GM20431 (cell line): ENCODE measurements at regions not wholly inside any gene's neighbourhood (a gene's known extent, or its start where the extent isn't known, plus 50 kb on each side); places are given as distances from the start of the nearest gene placed in this dataset.

Experiments used
- in situ Hi-C: fragments of 300-500 bp; cut with MseI, MboI; formaldehyde crosslinking; loops from one replicate; pipeline ENCODE4 v1.15.0; 2020; ENCODE audit warnings: low sequenced_read_pairs; ENCODE audit not compliant: unreplicated experiment

GRCh38 chr7:45495618-45496017 lies 78.5 kb upstream of the ADCY1 start:
- in situ Hi-C loops: no loop called here

- in situ Hi-C loops: no loop called here
Measured at GRCh38 chr7:45500257-45500656, 73.9 kb upstream of the ADCY1 start.

- in situ Hi-C loops: no loop called here
Measured at GRCh38 chr7:45501791-45502190, 72.4 kb upstream of the ADCY1 start.

GRCh38 chr7:45506059-45506458 lies 68.1 kb upstream of the ADCY1 start:
- in situ Hi-C loops: no loop called here

GRCh38 chr7:45509222-45509621 lies 64.9 kb upstream of the ADCY1 start:
- in situ Hi-C loops: no loop called here

GRCh38 chr7:45511721-45512597 lies 62.2 kb upstream of the ADCY1 start:
- in situ Hi-C loops: no loop called here

GRCh38 chr7:45514944-45515343 lies 59.2 kb upstream of the ADCY1 start:
- in situ Hi-C loops: no loop called here

GRCh38 chr7:45515346-45515745 lies 58.8 kb upstream of the ADCY1 start:
- in situ Hi-C loops: no loop called here
